ENCODE measurements at regions not wholly inside any gene's neighbourhood (a gene's known extent, or its start where the extent isn't known, plus 50 kb on each side); places are given as distances from the start of the nearest gene placed in this dataset.

GRCh38 chr1:83559129-83559840, 439.6 kb downstream of the TTLL7 start:
- no peaks in the 10 kb centered on the region for H3K27me3 Mint-ChIP-seq
- peaks cover 17% of the 10 kb centered on the region for H3K4me1 Mint-ChIP-seq
- no peaks in the 10 kb centered on the region for H3K9me3 Mint-ChIP-seq
- no peak overlapping the region for H3K27ac Mint-ChIP-seq
- ATAC-seq, result peak; percentile 50
- no peak overlapping the region for H3K4me3 Mint-ChIP-seq
- no peaks in the 10 kb centered on the region for H3K36me3 Mint-ChIP-seq

DNA sequence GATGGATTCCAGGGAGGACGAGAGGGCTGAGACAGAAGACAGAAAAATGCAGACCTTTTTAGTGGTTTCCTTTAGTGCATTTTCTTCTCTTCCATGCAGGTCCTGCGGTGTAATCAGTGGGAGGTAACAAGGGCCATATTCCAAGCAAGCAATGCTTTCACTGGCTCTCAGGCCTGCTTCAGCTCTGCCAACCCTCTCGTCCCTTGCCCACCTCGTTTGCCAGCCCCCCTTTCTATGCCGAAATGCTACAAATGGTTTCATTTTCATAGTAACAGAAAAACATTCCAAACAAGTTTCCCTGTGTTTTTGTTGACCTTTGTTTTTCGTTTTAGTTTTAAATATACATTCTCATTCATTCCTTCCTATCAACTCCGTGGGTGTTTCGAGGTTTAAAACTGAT, 443.1 kb downstream of the TTLL7 start:
- Mint-ChIP-seq H3K4me1 (peaks cover 17% of the 10 kb centered on the region), H3K4me3 (no peak overlapping the region), H3K27ac (no peak overlapping the region), H3K36me3 (no peaks in the 10 kb centered on the region), H3K9me3 (no peaks in the 10 kb centered on the region), H3K27me3 (no peaks in the 10 kb centered on the region)
- ATAC-seq, result no peak

GRCh38 chr1:83554174-83554573, 444.8 kb downstream of the TTLL7 start:
- Mint-ChIP-seq H3K27ac (no peak overlapping the region), H3K36me3 (no peaks in the 10 kb centered on the region), H3K27me3 (no peaks in the 10 kb centered on the region), H3K4me1 (peaks cover 7% of the 10 kb centered on the region), H3K4me3 (no peak overlapping the region), H3K9me3 (no peaks in the 10 kb centered on the region)
- no peak for ATAC-seq

DNA sequence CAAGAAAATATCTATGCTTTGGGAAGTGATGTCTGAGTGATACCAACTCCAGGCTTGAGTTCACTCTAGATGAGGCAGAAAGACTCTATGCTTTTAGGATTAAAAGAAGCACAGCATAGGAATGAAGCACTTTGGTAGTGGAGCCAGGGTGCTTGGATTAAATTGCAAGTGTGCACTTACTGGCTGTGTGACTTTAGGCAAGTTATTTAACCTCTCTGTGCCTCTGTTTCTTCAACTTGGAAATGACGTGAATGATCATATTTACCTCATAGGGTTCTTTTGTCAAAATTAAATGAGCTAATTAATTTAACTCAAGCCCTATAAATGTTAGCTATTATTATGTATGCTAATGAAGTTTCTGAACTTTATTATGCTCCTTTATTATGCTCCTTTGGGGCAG, 446.1 kb downstream of the TTLL7 start:
- no peaks in the 10 kb centered on the region for H3K9me3 Mint-ChIP-seq
- H3K36me3 Mint-ChIP-seq, result no peaks in the 10 kb centered on the region
- no peak overlapping the region for H3K4me3 Mint-ChIP-seq
- H3K27ac Mint-ChIP-seq, result no peak overlapping the region
- H3K4me1 Mint-ChIP-seq, result no peaks in the 10 kb centered on the region
- H3K27me3 Mint-ChIP-seq, result no peaks in the 10 kb centered on the region
- ATAC-seq, result no peak

DNA sequence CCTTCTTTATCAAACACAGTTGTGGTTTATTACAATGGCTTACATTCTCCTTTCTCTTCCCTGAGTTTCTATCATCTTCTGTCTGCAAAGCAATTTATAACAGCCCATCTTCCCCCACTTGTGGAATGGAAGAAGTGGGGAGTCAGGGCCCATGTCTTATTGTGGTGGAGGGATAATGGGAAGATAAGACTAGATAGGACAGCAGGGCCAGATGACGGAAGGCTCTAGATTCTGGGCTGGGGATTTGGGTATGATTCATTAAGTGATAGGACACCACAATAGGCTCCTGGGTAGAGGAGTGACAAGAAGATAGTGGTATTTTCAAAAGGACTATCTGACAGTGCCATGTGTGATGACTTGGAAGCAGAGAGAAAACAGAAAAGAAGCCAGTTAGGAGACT, 450.6 kb downstream of the TTLL7 start:
- Mint-ChIP-seq H3K9me3 (no peaks in the 10 kb centered on the region), H3K36me3 (no peaks in the 10 kb centered on the region), H3K27ac (no peak overlapping the region), H3K4me1 (no peaks in the 10 kb centered on the region), H3K4me3 (no peak overlapping the region), H3K27me3 (no peaks in the 10 kb centered on the region)
- no peak for ATAC-seq

GRCh38 chr1:83547901-83548300, 451.0 kb downstream of the TTLL7 start:
- Mint-ChIP-seq H3K27me3 (no peaks in the 10 kb centered on the region), H3K36me3 (no peaks in the 10 kb centered on the region), H3K9me3 (no peaks in the 10 kb centered on the region), H3K27ac (no peak overlapping the region), H3K4me1 (no peaks in the 10 kb centered on the region), H3K4me3 (no peak overlapping the region)
- ATAC-seq, result no peak

DNA sequence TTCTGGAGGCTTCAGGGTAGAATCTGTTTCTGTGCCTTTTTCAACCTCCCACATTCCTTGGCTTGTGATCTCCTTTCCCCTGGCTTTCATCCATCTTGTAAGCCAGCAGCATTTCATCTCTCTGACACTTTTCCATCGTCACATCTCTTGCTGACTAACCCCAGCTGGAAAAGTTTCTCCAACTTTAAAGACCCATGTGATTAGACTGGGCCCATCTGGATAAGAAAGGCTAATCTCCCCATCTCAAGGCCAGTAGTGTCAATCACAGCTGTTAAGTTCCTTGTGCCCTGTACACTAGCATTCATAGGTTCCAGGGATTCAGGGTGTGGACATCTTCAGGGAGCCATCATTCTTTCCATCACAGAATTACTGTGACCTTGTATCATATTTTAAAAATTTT, 452.1 kb downstream of the TTLL7 start:
- no peak overlapping the region for H3K27ac Mint-ChIP-seq
- no peaks in the 10 kb centered on the region for H3K36me3 Mint-ChIP-seq
- ATAC-seq, result no peak
- H3K27me3 Mint-ChIP-seq, result no peaks in the 10 kb centered on the region
- no peaks in the 10 kb centered on the region for H3K9me3 Mint-ChIP-seq
- H3K4me3 Mint-ChIP-seq, result no peak overlapping the region
- no peaks in the 10 kb centered on the region for H3K4me1 Mint-ChIP-seq

DNA sequence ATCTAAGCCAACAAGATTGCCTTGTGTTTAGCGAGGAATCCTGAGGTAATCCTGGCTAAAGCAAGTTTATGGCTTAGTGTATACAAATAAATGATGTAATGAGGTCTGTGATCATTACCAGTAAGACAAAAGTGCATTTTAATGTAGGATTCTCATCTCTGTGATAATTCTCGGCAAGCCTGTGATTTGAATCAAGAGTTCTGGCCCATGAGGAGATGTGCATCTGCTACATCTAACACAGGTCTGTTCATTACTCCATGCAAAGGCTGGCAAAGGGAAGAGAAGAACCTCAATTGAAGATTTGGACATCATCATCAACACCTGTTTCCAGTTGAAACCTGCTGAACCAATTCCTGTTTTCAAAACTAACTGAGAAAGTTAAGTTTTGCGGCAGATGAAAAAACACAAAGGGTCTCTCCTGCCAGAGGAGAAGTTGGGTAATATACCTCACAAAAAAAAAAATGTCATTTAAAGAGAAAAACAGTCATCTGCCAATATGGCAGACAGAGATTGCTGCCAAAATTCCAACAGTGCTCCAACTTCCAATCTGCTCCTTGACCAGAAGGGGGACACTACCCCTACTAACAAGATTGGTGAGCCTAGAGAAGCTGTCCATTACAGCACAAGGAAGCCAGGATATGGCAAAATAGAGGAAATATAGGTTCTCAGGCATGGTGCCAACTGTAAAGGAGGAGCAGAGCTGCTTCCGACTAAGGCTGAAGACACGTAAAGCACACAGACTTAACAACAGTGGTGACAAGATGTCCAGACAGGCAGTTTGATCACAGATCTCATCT, 453.7 kb downstream of the TTLL7 start:
- ATAC-seq, result no peak
- Mint-ChIP-seq H3K27ac (no peak overlapping the region), H3K4me1 (no peaks in the 10 kb centered on the region), H3K4me3 (no peak overlapping the region), H3K36me3 (no peaks in the 10 kb centered on the region), H3K9me3 (no peaks in the 10 kb centered on the region), H3K27me3 (no peaks in the 10 kb centered on the region)

DNA sequence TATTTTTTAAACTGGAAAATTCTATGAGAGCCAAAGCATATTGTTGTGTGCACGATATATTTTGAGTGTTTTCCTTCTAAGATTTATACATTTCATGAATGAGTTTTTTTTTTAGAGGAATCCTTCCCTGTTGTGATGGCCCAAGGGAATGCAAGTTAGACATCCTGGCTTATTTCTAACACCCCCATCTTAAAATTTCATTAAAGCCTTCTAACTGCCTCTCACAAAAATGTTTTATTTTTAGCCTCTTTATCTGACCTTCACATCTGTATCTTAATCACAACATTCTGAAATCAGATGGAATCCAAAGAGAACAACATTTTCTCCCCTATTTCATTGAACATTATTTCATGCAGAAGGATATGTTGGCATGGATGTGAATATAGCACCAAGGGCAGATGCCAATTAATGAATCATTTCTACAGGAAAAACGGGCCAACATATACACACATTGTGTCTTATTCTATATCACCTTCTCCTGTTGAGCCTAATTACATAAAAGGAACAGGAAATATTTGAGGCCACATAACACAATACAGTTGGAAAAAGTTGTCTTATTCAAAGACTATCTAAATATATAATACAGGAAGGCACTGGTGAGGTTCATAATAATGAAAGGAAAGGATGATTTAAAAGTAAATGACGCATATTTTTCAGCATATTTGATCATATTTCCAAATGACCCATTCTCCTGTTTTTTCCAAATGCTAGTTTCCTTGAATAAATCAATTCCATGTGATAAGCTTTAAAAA, 455.5 kb downstream of the TTLL7 start:
- ATAC-seq, result no peak
- no peak overlapping the region for H3K4me3 Mint-ChIP-seq

DNA sequence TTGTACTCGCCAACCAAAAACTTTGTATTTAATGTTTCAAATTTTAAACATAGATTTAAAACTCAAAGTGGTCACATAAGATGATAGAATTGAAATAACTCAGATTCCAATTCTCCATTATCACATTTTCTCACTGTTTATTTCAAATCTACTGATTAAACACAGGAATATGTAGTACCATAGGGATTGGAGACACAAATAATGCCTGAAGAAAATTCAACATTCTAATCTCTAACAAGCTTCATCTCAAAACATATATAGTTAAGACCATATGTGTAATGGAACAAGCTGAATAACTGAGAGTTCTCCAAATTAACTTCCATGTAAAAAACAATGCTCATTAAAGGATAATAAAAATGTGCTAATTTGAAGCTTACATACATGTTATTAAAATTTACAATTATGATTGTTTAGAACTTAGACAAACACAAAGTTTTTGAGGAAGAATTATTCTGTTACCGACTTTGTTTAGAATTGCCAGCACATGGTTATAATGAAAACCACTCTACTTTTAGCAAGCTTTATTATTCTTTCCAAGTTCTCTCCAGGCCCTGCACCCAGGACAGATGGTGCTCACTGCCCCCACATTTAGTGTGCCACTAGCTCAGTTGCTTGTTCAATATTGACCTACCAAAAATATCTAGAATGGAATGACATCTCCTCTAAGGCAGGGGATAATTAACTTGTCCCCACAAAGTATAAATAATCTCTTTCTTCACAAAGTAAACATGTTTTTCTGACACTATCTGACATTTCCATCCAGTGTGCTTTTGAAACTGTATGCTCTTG, 467.2 kb downstream of the TTLL7 start:
- no peaks in the 10 kb centered on the region for H3K36me3 Mint-ChIP-seq
- ATAC-seq, result no peak
- H3K27me3 Mint-ChIP-seq, result no peaks in the 10 kb centered on the region
- H3K4me3 Mint-ChIP-seq, result no peak overlapping the region
- peaks cover 8% of the 10 kb centered on the region for H3K9me3 Mint-ChIP-seq
- H3K4me1 Mint-ChIP-seq, result no peaks in the 10 kb centered on the region
- H3K27ac Mint-ChIP-seq, result no peak overlapping the region

More for the DNA sequence above, 455.5 kb downstream of the TTLL7 start:
- H3K36me3 Mint-ChIP-seq, result no peaks in the 10 kb centered on the region
- no peaks in the 10 kb centered on the region for H3K27me3 Mint-ChIP-seq
- no peaks in the 10 kb centered on the region for H3K9me3 Mint-ChIP-seq
- H3K27ac Mint-ChIP-seq, result no peak overlapping the region
- no peaks in the 10 kb centered on the region for H3K4me1 Mint-ChIP-seq

- H3K4me3 Mint-ChIP-seq, result no peak overlapping the region
- no peak for ATAC-seq
Measured at GRCh38 chr1:83530506-83530905, 468.4 kb downstream of the TTLL7 start.

GRCh38 chr1:83527987-83528386, 470.9 kb downstream of the TTLL7 start:
- Mint-ChIP-seq H3K27me3 (no peaks in the 10 kb centered on the region), H3K4me1 (no peaks in the 10 kb centered on the region), H3K27ac (no peak overlapping the region), H3K4me3 (no peak overlapping the region), H3K36me3 (no peaks in the 10 kb centered on the region), H3K9me3 (peaks cover 4% of the 10 kb centered on the region)
- no peak for ATAC-seq

More at GRCh38 chr1:83530506-83530905, 468.4 kb downstream of the TTLL7 start:
- no peaks in the 10 kb centered on the region for H3K36me3 Mint-ChIP-seq
- H3K27ac Mint-ChIP-seq, result no peak overlapping the region
- H3K4me1 Mint-ChIP-seq, result no peaks in the 10 kb centered on the region
- no peaks in the 10 kb centered on the region for H3K27me3 Mint-ChIP-seq
- H3K9me3 Mint-ChIP-seq, result peaks cover 8% of the 10 kb centered on the region

DNA sequence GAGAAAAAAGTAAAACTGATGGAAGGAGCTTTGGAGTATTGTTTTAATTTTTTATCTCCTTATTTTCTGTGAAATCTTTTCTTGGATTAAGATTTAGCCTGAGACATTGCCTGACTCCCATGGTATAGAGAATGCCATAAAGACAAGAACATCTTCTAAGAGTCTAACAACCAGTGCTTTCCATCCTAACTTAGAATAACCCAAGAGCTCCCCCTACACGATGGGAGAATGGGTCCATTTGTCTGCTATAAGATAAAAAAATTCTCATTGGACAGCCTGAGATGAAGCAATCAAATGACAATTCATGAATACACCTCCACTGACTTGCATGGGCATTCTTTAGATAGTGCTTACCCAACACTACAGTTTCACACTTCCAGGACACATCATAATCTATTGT, 478.1 kb downstream of the TTLL7 start:
- Mint-ChIP-seq H3K36me3 (no peaks in the 10 kb centered on the region), H3K27me3 (no peaks in the 10 kb centered on the region), H3K4me3 (no peak overlapping the region), H3K4me1 (no peaks in the 10 kb centered on the region), H3K9me3 (no peaks in the 10 kb centered on the region), H3K27ac (no peak overlapping the region)
- ATAC-seq, result no peak

GRCh38 chr1:83516369-83516768, 482.6 kb downstream of the TTLL7 start:
- no peak overlapping the region for H3K27ac Mint-ChIP-seq
- H3K27me3 Mint-ChIP-seq, result peaks cover 9% of the 10 kb centered on the region
- no peaks in the 10 kb centered on the region for H3K9me3 Mint-ChIP-seq
- no peaks in the 10 kb centered on the region for H3K4me1 Mint-ChIP-seq
- H3K36me3 Mint-ChIP-seq, result no peaks in the 10 kb centered on the region
- no peak overlapping the region for H3K4me3 Mint-ChIP-seq
- no peak for ATAC-seq

DNA sequence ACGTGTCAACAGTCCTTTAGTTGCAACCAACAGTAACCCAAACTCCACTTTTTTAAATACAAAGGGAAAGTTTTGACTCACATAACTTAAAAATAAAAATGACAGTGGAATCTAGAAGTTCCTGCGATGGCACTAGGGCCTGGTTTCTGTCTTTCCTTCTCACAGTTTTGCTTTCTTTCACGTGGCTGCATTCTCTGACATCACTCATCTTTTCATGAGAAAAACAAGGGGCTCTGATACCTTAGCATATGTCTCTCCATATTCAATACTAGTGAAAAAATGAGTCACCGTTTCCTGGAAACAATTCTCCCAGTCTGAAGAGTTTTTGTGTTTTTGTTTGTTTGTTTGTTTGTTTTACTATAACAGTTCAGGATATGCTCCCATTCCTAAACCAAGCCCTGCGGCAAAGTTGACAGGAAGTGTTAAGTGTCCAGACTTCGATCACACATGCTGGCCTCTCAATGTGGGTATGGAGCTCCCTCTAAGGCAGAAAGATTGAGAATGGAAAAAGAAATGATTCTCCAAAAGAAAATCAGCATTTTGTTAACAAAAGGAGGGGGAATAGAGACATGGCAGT, 483.3 kb downstream of the TTLL7 start:
- Mint-ChIP-seq H3K27me3 (peaks cover 9% of the 10 kb centered on the region), H3K4me1 (no peaks in the 10 kb centered on the region), H3K4me3 (no peak overlapping the region), H3K36me3 (no peaks in the 10 kb centered on the region), H3K9me3 (no peaks in the 10 kb centered on the region), H3K27ac (no peak overlapping the region)
- no peak for ATAC-seq
